BLaER1 (cell line): ENCODE measurements at regions not wholly inside any gene's neighbourhood (a gene's known extent, or its start where the extent isn't known, plus 50 kb on each side); places are given as distances from the start of the nearest gene placed in this dataset.

Experiments used
- H3K27ac ChIP-seq: shearing (Covaris generic); formaldehyde crosslinking; 2 replicates; pipeline ENCODE4 v1.8.1; 2022
- H3K27me3 ChIP-seq: shearing (Covaris generic); formaldehyde crosslinking; 2 replicates; pipeline ENCODE4 v1.8.1; 2022
- H3K36me3 ChIP-seq: shearing (Covaris generic); formaldehyde crosslinking; 2 replicates; pipeline ENCODE4 v1.8.1; 2022
- H3K4me1 ChIP-seq: shearing (Covaris generic); formaldehyde crosslinking; 2 replicates; pipeline ENCODE4 v1.8.1; 2022
- H3K4me2 ChIP-seq: shearing (Covaris generic); formaldehyde crosslinking; 2 replicates; pipeline ENCODE4 v1.8.1; 2022
- H3K4me3 ChIP-seq: shearing (Covaris generic); formaldehyde crosslinking; 2 replicates; pipeline ENCODE4 v1.8.1; 2022
- H3K9ac ChIP-seq: shearing (Covaris generic); formaldehyde crosslinking; 2 replicates; pipeline ENCODE4 v1.8.1; 2022
- H3K9me3 ChIP-seq: shearing (Covaris generic); formaldehyde crosslinking; 2 replicates; pipeline ENCODE4 v1.8.1; 2022
- H4K20me1 ChIP-seq: shearing (Covaris generic); formaldehyde crosslinking; 2 replicates; pipeline ENCODE4 v1.8.1; 2022
- Cebpa-rat ChIP-seq: shearing (Covaris generic); IDR thresholded peaks from 2 replicates; pipeline ENCODE4 v1.8.1; 2022

GRCh38 chr2:65710356-65710755, 278.0 kb upstream of the SPRED2 start:
- no peaks in the 10 kb centered on the region for H3K9me3 ChIP-seq
- no peak overlapping the region for H3K27ac ChIP-seq
- no peak overlapping the region for H3K4me3 ChIP-seq
- TF ChIP-seq Cebpa-rat, result no peak
- H3K27me3 ChIP-seq, result no peaks in the 10 kb centered on the region
- H3K36me3 ChIP-seq, result no peaks in the 10 kb centered on the region
- H4K20me1 ChIP-seq, result no peaks in the 10 kb centered on the region
- no peaks in the 10 kb centered on the region for H3K4me1 ChIP-seq
- no peak overlapping the region for H3K9ac ChIP-seq
- H3K4me2 ChIP-seq, result no peak overlapping the region

GRCh38 chr2:65708086-65708485, 275.7 kb upstream of the SPRED2 start:
- Histone ChIP-seq H3K9ac (no peak overlapping the region), H3K9me3 (no peaks in the 10 kb centered on the region)
- no peak for TF ChIP-seq Cebpa-rat

GRCh38 chr2:65706411-65706810, 274.0 kb upstream of the SPRED2 start:
- H3K27me3 ChIP-seq, result no peaks in the 10 kb centered on the region
- TF ChIP-seq Cebpa-rat, result no peak
- no peaks in the 10 kb centered on the region for H3K4me1 ChIP-seq
- no peaks in the 10 kb centered on the region for H3K9me3 ChIP-seq
- H3K4me2 ChIP-seq, result no peak overlapping the region
- no peak overlapping the region for H3K9ac ChIP-seq
- H3K4me3 ChIP-seq, result no peak overlapping the region
- H3K27ac ChIP-seq, result no peak overlapping the region
- no peaks in the 10 kb centered on the region for H3K36me3 ChIP-seq
- no peaks in the 10 kb centered on the region for H4K20me1 ChIP-seq

More at GRCh38 chr2:65708086-65708485, 275.7 kb upstream of the SPRED2 start:
- Histone ChIP-seq H3K4me3 (no peak overlapping the region), H4K20me1 (no peaks in the 10 kb centered on the region), H3K4me1 (no peaks in the 10 kb centered on the region), H3K27me3 (no peaks in the 10 kb centered on the region), H3K36me3 (no peaks in the 10 kb centered on the region), H3K27ac (no peak overlapping the region), H3K4me2 (no peak overlapping the region)

GRCh38 chr2:65701191-65701590, 268.8 kb upstream of the SPRED2 start:
- H3K4me1 ChIP-seq, result no peaks in the 10 kb centered on the region
- no peak for TF ChIP-seq Cebpa-rat
- no peak overlapping the region for H3K27ac ChIP-seq
- H4K20me1 ChIP-seq, result no peaks in the 10 kb centered on the region
- no peaks in the 10 kb centered on the region for H3K27me3 ChIP-seq
- H3K36me3 ChIP-seq, result no peaks in the 10 kb centered on the region
- H3K9ac ChIP-seq, result no peak overlapping the region
- no peaks in the 10 kb centered on the region for H3K9me3 ChIP-seq
- H3K4me2 ChIP-seq, result no peak overlapping the region
- H3K4me3 ChIP-seq, result no peak overlapping the region

- TF ChIP-seq Cebpa-rat, result no peak
- no peaks in the 10 kb centered on the region for H4K20me1 ChIP-seq
Observed at GRCh38 chr2:65700720-65701119, 268.3 kb upstream of the SPRED2 start.

GRCh38 chr2:65700004-65700651, 267.7 kb upstream of the SPRED2 start:
- Histone ChIP-seq H3K36me3 (no peaks in the 10 kb centered on the region), H3K27me3 (no peaks in the 10 kb centered on the region), H4K20me1 (no peaks in the 10 kb centered on the region), H3K9me3 (no peaks in the 10 kb centered on the region), H3K4me2 (no peak overlapping the region), H3K9ac (no peak overlapping the region), H3K27ac (no peak overlapping the region), H3K4me3 (no peak overlapping the region), H3K4me1 (no peaks in the 10 kb centered on the region)
- no peak for TF ChIP-seq Cebpa-rat

More at GRCh38 chr2:65700720-65701119, 268.3 kb upstream of the SPRED2 start:
- H3K27me3 ChIP-seq, result no peaks in the 10 kb centered on the region
- H3K36me3 ChIP-seq, result no peaks in the 10 kb centered on the region
- no peak overlapping the region for H3K4me2 ChIP-seq
- H3K9ac ChIP-seq, result no peak overlapping the region
- no peak overlapping the region for H3K4me3 ChIP-seq
- H3K9me3 ChIP-seq, result no peaks in the 10 kb centered on the region
- no peak overlapping the region for H3K27ac ChIP-seq
- no peaks in the 10 kb centered on the region for H3K4me1 ChIP-seq

- H3K36me3 ChIP-seq, result no peaks in the 10 kb centered on the region
- TF ChIP-seq Cebpa-rat, result no peak
- H3K9me3 ChIP-seq, result no peaks in the 10 kb centered on the region
- no peak overlapping the region for H3K4me2 ChIP-seq
- no peak overlapping the region for H3K9ac ChIP-seq
- H3K4me1 ChIP-seq, result no peaks in the 10 kb centered on the region
- no peak overlapping the region for H3K27ac ChIP-seq
- no peaks in the 10 kb centered on the region for H4K20me1 ChIP-seq
- no peaks in the 10 kb centered on the region for H3K27me3 ChIP-seq
- no peak overlapping the region for H3K4me3 ChIP-seq
Observed at GRCh38 chr2:65691816-65692215, 259.4 kb upstream of the SPRED2 start.

- H3K9me3 ChIP-seq, result no peaks in the 10 kb centered on the region
Observed at GRCh38 chr2:65688141-65688886, 255.9 kb upstream of the SPRED2 start.

GRCh38 chr2:65687614-65688013, 255.2 kb upstream of the SPRED2 start:
- peaks cover 4% of the 10 kb centered on the region for H3K9me3 ChIP-seq
- no peak overlapping the region for H3K4me3 ChIP-seq
- H3K9ac ChIP-seq, result no peak overlapping the region
- H3K4me2 ChIP-seq, result no peak overlapping the region
- H3K27ac ChIP-seq, result no peak overlapping the region
- no peaks in the 10 kb centered on the region for H3K27me3 ChIP-seq
- H3K36me3 ChIP-seq, result no peaks in the 10 kb centered on the region
- TF ChIP-seq Cebpa-rat, result no peak
- H4K20me1 ChIP-seq, result no peaks in the 10 kb centered on the region
- no peaks in the 10 kb centered on the region for H3K4me1 ChIP-seq

More at GRCh38 chr2:65688141-65688886, 255.9 kb upstream of the SPRED2 start:
- no peak for TF ChIP-seq Cebpa-rat
- H4K20me1 ChIP-seq, result no peaks in the 10 kb centered on the region
- H3K4me2 ChIP-seq, result no peak overlapping the region
- H3K27me3 ChIP-seq, result no peaks in the 10 kb centered on the region
- no peak overlapping the region for H3K9ac ChIP-seq
- no peaks in the 10 kb centered on the region for H3K4me1 ChIP-seq
- no peak overlapping the region for H3K4me3 ChIP-seq
- no peaks in the 10 kb centered on the region for H3K36me3 ChIP-seq
- H3K27ac ChIP-seq, result no peak overlapping the region

- H3K27ac ChIP-seq, result no peak overlapping the region
- H3K36me3 ChIP-seq, result no peaks in the 10 kb centered on the region
- H3K9me3 ChIP-seq, result peaks cover 10% of the 10 kb centered on the region
- no peaks in the 10 kb centered on the region for H3K27me3 ChIP-seq
- no peak overlapping the region for H3K4me2 ChIP-seq
- H3K4me3 ChIP-seq, result no peak overlapping the region
- no peaks in the 10 kb centered on the region for H3K4me1 ChIP-seq
- no peak for TF ChIP-seq Cebpa-rat
- no peaks in the 10 kb centered on the region for H4K20me1 ChIP-seq
- no peak overlapping the region for H3K9ac ChIP-seq
Observed at GRCh38 chr2:65686928-65687521, 254.6 kb upstream of the SPRED2 start.
